ENCODE measurements at regions not wholly inside any gene's neighbourhood (a gene's known extent, or its start where the extent isn't known, plus 50 kb on each side); places are given as distances from the start of the nearest gene placed in this dataset.

DNA sequence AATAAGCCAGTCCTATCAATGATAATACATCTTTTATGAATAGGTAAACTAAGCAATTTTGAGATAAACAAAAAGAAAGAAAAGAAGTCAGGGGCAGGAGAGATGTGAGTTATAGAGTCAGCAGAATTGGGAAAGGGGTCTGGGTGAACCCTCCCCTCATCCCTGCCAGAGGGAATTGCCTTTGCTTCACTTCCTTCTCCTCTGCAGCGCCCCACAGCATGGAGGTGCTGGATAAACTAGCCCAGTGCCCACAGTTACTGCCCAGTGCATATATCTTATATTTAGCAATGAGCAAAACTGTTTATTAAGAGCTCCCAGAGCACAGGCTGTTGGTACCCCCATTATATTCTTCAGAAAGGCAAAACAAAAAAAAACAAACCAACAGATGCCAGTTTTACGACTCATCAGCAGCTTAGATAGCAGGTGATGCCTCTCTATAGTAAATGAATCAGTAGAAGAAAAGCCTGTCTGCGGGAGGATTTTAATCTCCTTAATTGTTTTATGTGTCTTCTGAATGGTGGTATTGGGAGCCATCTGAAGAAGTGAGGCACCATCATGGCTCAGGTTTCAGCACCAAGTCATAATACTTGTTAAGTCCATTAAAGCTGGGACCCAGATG, 419.2 kb downstream of the EPM2A start:
- TF ChIP-seq, protein P1, sequence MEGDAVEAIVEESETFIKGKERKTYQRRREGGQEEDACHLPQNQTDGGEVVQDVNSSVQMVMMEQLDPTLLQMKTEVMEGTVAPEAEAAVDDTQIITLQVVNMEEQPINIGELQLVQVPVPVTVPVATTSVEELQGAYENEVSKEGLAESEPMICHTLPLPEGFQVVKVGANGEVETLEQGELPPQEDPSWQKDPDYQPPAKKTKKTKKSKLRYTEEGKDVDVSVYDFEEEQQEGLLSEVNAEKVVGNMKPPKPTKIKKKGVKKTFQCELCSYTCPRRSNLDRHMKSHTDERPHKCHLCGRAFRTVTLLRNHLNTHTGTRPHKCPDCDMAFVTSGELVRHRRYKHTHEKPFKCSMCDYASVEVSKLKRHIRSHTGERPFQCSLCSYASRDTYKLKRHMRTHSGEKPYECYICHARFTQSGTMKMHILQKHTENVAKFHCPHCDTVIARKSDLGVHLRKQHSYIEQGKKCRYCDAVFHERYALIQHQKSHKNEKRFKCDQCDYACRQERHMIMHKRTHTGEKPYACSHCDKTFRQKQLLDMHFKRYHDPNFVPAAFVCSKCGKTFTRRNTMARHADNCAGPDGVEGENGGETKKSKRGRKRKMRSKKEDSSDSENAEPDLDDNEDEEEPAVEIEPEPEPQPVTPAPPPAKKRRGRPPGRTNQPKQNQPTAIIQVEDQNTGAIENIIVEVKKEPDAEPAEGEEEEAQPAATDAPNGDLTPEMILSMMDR (IDR thresholded peaks at IDR 0.05): no peak
- H3K4me1 ChIP-seq: no peaks in the 10 kb centered on the region
- no peaks in the 10 kb centered on the region for H3K36me3 ChIP-seq
- no peak overlapping the region for H3K27ac ChIP-seq
- H3K9me3 ChIP-seq: no peaks in the 10 kb centered on the region
- 61% methylated on average over 3 of the region's 3 CpGs for WGBS
- no peak overlapping the region for H3K4me3 ChIP-seq
- no peaks in the 10 kb centered on the region for H3K27me3 ChIP-seq
- no peak for DNase-seq (ENCODE audit: low spot score in 2 of 2)

DNA sequence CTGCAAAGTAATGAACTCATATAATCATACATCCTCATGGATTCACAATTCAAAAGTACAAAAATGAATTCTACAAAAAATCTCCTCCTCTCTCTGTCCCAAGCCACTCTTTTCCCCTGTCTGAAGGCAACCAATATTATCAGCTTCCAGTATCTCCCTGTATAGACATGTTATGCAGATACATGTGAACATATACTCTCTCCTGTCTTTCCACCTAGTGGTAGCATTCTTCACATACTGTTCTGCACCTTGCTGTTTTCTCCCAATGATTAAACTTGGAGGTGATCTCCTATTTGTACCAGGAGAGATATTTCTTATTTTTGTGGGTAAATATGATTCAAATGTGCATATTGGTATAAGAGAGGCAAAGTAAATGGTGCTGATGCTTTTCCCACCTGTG, 416.4 kb downstream of the EPM2A start:
- TF ChIP-seq EP300 (IDR thresholded peaks at IDR 0.05) (no peak), POLR2AphosphoS5 (IDR thresholded peaks at IDR 0.05) (no peak), POLR2A (IDR thresholded peaks at IDR 0.05) (no peak)
- TF ChIP-seq, protein P1 (IDR thresholded peaks at IDR 0.05): no peak
- Histone ChIP-seq H3K4me1 (no peaks in the 10 kb centered on the region), H3K27ac (no peak overlapping the region), H3K36me3 (no peaks in the 10 kb centered on the region), H3K4me3 (no peak overlapping the region), H3K9me3 (no peaks in the 10 kb centered on the region), H3K27me3 (no peaks in the 10 kb centered on the region)
- no peak for DNase-seq (ENCODE audit: low spot score in 2 of 2)

DNA sequence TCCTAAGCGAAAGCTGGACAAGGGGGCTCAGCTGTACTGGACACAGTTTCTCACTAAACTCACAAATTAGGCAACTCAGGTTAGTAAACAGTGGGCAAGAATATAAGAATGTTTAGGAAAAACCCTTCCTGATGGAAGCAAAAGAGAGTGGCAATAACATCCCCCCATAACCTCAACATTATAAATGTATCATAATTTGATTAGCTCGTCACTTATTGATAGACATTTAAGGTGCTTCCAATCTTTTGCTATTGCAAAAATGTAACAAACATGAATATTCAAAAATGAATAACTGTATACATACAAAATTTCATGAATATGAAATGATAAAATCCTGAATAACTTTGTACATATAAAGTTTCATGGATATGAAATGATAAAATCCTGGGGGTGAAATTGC, 415.7 kb downstream of the EPM2A start:
- no peaks in the 10 kb centered on the region for H3K36me3 ChIP-seq
- no peak overlapping the region for H3K4me3 ChIP-seq
- no peaks in the 10 kb centered on the region for H3K27me3 ChIP-seq
- H3K9me3 ChIP-seq: no peaks in the 10 kb centered on the region
- no peak for DNase-seq (ENCODE audit: low spot score in 2 of 2)
- TF ChIP-seq EP300 (IDR thresholded peaks at IDR 0.05): no peak
- TF ChIP-seq, protein P1 (IDR thresholded peaks at IDR 0.05): no peak
- TF ChIP-seq POLR2AphosphoS5 (IDR thresholded peaks at IDR 0.05): no peak
- no peak for TF ChIP-seq POLR2A (IDR thresholded peaks at IDR 0.05)
- no peaks in the 10 kb centered on the region for H3K4me1 ChIP-seq
- H3K27ac ChIP-seq: no peak overlapping the region
- 97% methylated on average over 2 of the region's 2 CpGs for WGBS

DNA sequence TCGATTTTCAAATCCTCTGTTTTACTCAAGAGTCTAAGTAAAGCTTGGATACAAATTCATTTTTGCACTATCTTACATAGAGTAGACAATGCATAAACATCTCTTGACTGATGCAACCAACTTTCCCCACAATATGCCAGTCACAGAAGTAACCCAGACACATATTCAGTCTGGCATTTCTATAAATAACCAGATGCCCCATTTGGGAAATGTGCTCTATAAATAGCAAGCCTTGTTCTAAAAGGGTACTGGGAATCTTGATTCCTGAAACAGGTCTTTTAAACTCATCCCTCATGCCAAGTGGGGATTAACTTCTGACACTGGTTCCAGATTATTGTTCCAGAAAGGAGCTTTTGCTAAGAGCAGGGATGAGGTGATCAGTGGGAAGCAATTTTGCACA, 411.7 kb downstream of the EPM2A start:
- Histone ChIP-seq H3K9me3 (no peaks in the 10 kb centered on the region), H3K27me3 (no peaks in the 10 kb centered on the region)

DNA sequence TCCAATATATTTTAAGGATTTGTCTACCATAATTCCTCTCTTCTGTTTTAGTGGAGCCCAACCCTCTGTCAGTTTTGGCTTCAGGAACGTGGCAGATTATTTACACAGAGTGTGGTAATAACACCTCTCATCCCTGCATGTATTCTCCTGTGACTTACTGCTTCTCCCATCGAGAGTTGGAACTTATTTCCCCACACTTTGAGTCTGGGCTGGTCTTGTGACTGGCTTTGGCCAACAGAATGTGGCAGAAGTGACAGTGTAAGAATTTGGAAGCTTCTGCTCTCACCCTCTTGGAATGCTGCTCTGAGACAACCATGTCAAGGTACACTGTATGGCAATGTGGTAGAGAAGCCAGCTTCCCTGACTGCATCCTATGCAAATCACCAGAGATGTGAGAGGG, 407.7 kb downstream of the EPM2A start:
- 55% methylated on average over 2 of the region's 2 CpGs for WGBS
- Histone ChIP-seq H3K27ac (no peak overlapping the region), H3K9me3 (no peaks in the 10 kb centered on the region), H3K27me3 (no peaks in the 10 kb centered on the region), H3K36me3 (no peaks in the 10 kb centered on the region), H3K4me1 (no peaks in the 10 kb centered on the region), H3K4me3 (no peak overlapping the region)
- DNase-seq (ENCODE audit: low spot score in 2 of 2): no peak
- TF ChIP-seq, protein P1 (IDR thresholded peaks at IDR 0.05): no peak
- TF ChIP-seq POLR2A (IDR thresholded peaks at IDR 0.05) (no peak), POLR2AphosphoS5 (IDR thresholded peaks at IDR 0.05) (no peak), EP300 (IDR thresholded peaks at IDR 0.05) (no peak)

More for the DNA sequence above, 411.7 kb downstream of the EPM2A start:
- Histone ChIP-seq H3K4me1 (no peaks in the 10 kb centered on the region), H3K4me3 (no peak overlapping the region), H3K27ac (no peak overlapping the region), H3K36me3 (no peaks in the 10 kb centered on the region)
- 85% methylated on average over 1 of the region's 1 CpG for WGBS
- no peak for DNase-seq (ENCODE audit: low spot score in 2 of 2)
- TF ChIP-seq POLR2A (IDR thresholded peaks at IDR 0.05) (no peak), EP300 (IDR thresholded peaks at IDR 0.05) (no peak), POLR2AphosphoS5 (IDR thresholded peaks at IDR 0.05) (no peak)
- TF ChIP-seq, protein P1 (IDR thresholded peaks at IDR 0.05): no peak

Measured in suprapubic skin (tissue), 4 donors.